ENCODE measurements at regions not wholly inside any gene's neighbourhood (a gene's known extent, or its start where the extent isn't known, plus 50 kb on each side); places are given as distances from the start of the nearest gene placed in this dataset.

- DNase-seq (ENCODE audit: low spot score), result no peak
Observed at GRCh38 chr18:37662546-37663339, 97.1 kb upstream of the CELF4 start.

DNA sequence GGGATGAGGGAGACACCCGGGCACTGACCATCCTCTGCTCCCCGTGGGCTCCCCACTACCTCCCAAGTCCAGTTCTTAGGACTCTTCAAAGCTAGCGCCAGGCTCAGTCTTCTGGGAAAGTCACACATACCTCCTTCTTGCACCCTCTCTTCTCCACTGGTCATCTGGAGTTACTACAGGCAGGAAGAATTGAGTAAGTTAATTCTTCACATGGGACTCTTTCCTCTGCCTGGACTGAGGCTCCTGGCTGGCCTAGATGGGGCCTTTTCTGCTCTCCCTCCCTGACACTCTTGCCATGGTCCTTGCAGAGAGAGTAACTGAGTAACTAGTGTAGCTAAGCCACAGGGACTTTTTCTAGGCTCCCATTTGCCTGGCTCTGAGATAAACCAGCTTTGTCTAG lies 96.5 kb upstream of the CELF4 start:
- DNase-seq (ENCODE audit: low spot score), result no peak

- no peak for DNase-seq (ENCODE audit: low spot score)
Observed at GRCh38 chr18:37661478-37661877, 95.9 kb upstream of the CELF4 start.

GRCh38 chr18:37661061-37661460 lies 95.5 kb upstream of the CELF4 start:
- DNase-seq (ENCODE audit: low spot score), result no peak

GRCh38 chr18:37660658-37661057 lies 95.1 kb upstream of the CELF4 start:
- no peak for DNase-seq (ENCODE audit: low spot score)

GRCh38 chr18:37659906-37660305 lies 94.3 kb upstream of the CELF4 start:
- no peak for DNase-seq (ENCODE audit: low spot score)

DNA sequence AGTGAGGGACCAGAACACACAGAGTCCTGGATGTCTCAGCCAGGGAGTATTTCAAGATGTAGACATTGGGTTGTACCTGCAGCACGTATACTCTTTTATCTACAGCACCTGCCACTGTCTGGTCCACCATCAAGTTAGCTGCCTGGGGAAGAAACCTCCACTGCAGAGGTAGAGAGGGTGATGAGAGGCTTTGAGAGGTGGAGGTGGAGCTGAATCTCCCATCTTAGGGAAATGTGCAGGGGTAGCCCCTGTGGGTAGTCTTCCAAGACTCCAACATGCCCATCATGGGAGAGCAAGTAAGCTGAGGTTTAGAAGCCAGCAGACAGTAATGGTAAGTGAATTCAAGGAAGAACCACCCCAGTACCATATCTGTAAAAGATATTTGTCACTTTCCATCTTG lies 93.3 kb upstream of the CELF4 start:
- no peak for DNase-seq (ENCODE audit: low spot score)

DNA sequence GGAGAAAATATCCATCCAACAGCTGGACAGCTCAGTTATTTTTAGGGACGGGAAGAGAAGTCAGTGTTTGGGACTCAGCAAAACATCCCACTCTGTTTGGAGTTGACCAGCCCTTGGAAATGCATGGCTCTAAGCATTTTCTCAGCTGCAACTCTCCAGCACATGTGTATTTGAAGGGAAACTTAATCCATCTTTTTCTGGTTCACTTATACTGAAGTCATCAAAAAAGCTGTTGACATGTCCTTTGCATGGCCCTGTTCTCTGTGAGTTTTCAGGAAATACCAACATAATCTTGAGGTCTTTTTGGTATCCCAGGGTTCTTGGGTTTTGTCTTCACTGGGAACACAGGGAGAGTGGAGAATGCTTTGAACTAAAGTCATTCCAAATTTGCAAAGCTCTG lies 91.9 kb upstream of the CELF4 start:
- DNase-seq (ENCODE audit: low spot score), result no peak

GRCh38 chr18:37654731-37655369 lies 89.3 kb upstream of the CELF4 start:
- no peak for DNase-seq (ENCODE audit: low spot score)

DNA sequence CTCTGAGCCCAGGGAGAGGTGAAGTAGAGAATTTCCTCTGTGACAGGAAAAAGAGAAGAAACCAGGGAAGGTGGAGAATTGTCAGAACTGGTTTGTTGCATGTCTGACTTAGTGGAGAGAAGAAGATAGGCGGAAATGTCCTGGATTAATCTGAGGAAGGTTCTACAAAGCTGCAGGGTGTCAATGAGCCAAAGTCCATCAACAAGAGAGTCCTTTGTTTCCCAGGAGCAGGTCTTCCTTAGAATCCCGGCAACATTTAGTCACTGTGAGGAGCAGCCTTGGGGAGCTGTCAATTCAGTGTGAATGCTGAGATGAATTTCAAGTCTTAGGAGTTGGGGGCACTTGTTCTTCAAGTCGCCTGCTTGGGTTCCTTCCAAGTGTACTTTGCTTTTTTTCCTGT lies 88.4 kb upstream of the CELF4 start:
- peak; percentile 17 for DNase-seq (ENCODE audit: low spot score)

DNA sequence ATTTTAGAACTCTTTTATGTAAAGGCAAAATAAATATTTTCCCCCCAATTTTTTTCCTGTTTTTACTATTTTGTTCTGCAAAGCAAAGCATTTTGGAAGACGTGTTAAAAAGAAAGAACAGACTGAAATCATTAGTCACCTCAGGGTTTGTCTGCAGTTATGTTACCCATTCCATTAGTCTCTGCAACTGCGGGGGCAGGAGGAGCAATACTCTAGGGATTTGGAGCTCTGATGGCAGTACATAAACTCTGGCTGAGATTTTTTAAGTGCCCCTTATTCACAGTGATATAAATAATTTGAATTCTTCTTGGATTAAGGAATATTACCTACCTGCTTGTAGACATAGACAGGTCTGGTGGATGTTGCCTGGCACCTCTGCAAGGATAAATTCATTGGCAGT lies 88.0 kb upstream of the CELF4 start:
- no peak for DNase-seq (ENCODE audit: low spot score)

DNA sequence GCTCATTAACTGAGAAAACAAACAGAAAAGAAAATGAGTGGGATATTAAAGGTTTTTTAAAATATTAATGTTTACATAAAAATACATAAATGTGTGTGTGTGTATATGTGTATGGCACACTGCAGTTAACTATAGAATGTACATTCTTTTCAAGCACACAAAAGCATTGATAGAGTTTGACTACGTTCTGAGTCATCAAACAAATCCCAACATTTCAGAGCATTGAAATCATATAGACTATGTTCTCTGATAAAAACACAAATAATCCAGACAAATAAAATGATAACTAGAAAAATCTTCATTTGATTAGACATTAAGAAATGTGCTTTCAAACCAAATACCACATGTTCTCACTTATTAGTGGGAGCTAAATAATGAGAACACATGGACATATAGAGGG lies 84.3 kb upstream of the CELF4 start:
- DNase-seq (ENCODE audit: low spot score), result no peak

DNA sequence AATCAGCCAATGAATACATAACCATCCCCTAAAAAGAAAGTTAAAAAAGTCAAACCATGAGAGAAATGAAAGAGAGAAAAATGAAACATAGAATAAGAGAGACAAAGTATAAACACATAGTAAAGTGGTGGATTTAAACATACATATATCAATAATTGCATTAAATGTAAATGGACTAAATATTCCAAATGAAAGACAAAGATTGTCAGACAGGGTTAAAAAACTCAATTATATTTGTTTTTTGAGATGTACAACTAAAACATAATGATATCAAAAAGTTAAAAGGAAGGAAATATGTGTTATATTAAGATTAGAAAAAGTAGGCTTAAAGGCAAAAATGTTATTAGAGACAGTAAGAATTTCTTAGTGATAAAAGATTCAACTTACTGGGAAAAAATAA lies 83.8 kb upstream of the CELF4 start:
- no peak for DNase-seq (ENCODE audit: low spot score)

DNA sequence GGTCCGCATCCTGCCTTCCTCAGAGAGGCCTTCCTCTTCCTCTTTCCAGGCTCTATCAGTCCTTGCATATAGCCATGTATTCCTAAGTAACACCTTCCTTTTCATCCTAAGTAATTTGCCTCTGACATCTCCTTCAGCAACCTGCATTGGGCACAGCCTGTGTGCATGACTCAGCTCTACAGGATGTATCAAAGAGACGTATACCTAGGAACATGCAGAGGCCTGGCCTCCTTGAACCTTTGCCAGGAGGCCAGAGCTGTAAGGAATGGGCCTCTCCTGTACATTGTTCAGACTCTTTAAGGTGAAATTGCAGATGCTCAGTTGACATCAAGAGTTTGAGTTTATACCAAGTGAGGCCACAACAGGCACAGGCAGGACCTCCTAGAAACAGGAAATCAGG lies 76.0 kb upstream of the CELF4 start:
- DNase-seq (ENCODE audit: low spot score), result no peak

DNA sequence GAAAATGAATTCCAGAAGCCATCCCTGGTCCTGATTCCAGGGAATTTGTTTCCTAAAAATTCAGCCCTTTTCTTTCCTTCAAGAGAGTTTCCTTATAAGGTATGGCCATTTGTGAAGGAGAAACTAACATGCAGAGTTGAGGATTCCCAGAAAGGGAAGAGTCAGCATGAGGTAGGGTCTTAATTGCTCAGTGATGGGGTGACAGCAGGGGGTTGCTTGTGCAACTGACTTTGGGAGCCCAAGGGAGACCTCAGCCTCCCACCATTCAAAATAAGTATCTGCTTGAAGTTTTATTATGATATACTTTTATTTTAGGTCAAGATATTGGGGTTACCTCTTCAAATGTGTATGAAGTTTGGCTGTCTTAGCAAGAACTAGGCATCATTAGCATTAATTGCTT lies 74.9 kb upstream of the CELF4 start:
- DNase-seq (ENCODE audit: low spot score), result no peak

- DNase-seq (ENCODE audit: low spot score), result no peak
Observed at GRCh38 chr18:37639846-37640245, 74.2 kb upstream of the CELF4 start.

GRCh38 chr18:37637478-37637850 lies 71.9 kb upstream of the CELF4 start:
- DNase-seq (ENCODE audit: low spot score), result no peak

DNA sequence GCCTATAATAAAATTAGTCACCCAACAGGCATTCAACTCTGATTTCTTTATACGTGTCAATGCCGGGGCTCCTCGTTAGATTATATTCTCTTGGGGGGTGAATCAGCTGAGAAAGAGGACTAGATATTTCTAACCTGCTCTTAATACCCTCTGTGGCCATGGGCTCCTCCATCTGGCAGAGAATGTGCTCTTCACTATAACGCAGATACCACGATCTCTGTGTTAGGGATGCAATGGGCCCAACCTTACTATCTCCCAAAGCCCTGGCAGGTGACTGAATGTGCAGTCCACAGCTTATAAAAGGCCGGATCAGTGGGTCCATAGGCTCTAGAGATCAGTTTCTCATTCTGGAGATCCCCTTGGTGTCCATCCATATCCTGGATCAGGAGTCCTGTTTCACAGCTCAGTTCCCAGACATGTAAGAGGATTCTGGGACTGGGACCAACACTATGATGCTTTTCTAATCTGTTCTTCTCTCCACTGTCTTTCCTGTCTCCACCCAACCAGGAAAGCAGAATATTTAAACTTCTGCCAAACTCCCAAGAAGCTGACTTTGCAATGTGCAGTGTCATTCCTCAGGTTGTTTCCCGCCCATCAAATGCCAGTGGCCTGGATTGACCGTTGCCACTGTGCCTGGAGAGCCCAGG lies 71.4 kb upstream of the CELF4 start:
- DNase-seq (ENCODE audit: low spot score), result no peak

DNA sequence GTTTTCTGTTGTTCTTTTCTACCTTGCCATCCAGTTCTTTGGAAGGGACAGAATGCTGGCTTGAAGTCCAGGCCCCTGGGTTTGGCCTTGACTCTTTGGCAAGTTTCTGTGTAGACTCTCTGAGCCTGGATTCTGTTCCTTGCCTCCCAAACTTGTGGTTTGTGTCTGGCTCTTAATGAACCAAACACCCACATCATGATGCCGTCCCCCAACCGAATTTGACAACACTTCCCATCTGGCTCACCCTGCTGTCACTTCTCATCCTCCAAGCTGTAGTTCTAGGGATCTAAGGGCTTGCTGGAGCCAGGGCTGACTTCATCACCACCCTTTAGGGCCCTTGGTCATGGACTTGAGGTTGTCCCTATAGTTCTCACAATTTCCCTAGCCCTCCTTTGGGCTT lies 68.9 kb upstream of the CELF4 start:
- DNase-seq (ENCODE audit: low spot score), result no peak

DNA sequence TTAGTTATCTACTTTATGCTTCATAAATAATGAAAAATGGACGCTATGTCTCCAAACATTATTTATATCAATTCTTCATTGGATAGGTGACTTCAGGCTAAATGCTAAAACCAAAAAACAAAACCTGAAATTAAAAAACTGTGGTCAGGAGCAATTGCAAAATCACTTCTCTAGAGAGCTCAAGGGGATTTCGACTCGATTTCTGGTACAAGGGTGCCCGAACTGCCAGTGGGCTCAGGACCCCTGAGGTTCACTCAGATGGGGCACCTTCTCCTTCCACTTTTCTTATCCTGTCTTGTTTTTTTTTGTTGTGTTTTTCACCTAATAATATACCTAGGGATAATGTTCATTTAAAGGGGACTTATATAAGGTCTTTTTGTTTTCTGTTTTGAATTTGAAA lies 65.8 kb upstream of the CELF4 start:
- no peak for DNase-seq (ENCODE audit: low spot score)

GRCh38 chr18:37630334-37630733 lies 64.7 kb upstream of the CELF4 start:
- no peak for DNase-seq (ENCODE audit: low spot score)

DNA sequence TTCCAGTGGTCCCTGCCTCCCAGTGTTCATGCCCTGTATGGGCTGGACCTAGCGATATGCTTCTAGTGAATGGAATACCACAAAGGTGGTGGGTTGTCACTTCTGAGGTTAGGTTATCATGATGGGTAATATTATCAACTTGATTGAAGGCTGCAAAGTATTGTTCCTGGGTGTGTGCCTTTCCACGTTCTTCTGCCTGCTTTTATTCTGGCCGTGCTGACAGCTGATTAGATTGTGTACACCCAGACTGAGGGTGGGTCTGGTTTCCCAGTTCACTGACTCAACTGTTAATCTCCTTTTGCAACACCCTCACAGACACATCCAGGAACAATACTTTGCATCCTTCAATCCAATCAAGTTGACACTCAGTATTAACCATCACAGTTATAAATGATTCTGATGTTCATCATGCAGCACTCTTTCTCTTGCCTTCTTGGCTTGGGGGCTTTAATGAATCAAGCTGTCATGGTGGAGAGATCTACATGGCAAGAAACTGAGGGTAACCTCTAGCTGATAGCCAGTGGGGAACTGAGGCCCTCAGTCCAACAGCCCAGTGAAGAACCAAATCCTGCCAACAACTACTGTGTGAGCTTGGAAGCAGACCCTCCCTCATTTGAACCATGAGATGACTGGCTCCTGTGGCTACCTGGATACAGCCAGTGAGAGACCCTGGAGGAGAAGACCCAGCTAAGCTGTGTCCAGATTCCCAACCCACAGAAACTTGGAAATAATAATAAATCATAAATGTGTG lies 63.0 kb upstream of the CELF4 start:
- DNase-seq (ENCODE audit: low spot score), result no peak

DNA sequence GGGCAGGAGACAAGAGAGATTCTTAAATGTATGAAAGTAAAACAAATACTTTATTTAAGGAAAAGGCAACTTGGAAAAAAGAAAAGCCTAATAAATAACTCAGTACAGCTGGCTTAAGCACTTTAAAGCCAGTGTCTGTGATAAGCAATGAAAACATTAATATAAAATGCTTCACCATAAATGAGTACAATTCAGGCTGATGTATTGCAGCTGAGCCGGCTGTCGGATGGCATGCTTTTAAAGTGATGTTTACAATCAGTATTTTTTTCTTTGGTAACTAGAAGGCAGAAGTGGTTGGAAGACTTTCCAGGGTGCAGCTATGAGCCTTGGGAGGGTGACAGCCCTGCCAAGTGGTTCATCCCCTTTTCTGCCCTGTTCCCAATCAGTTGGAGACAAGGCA lies 58.7 kb upstream of the CELF4 start:
- no peak for DNase-seq (ENCODE audit: low spot score)
